Liver (tissue), 8 donors: ENCODE measurements at regions not wholly inside any gene's neighbourhood (a gene's known extent, or its start where the extent isn't known, plus 50 kb on each side); places are given as distances from the start of the nearest gene placed in this dataset.

Source experiments
- DNase-seq: peaks from one replicate; pipeline ENCODE4 v3.0.0-alpha.2; 2017; ENCODE audit warnings: low spot score
- H3K27ac ChIP-seq, 2 donors: one replicate each; pipeline ENCODE4 v1.7.0; 2013; ENCODE audit warnings: inconsistent platforms in 2 of 2, low read length in 2 of 2, control low read depth in 1 of 2, low read depth in 1 of 2, mild to moderate bottlenecking in 1 of 2
- H3K27me3 ChIP-seq, 4 donors: one replicate each; pipeline versions ENCODE4 v1.6.1 to v1.7.0; 2013; ENCODE audit warnings: low read length in 3 of 4, inconsistent platforms in 1 of 4, mild to moderate bottlenecking in 1 of 4, moderate library complexity in 1 of 4; ENCODE audit not compliant: control insufficient read depth in 4 of 4, insufficient read depth in 4 of 4
- H3K36me3 ChIP-seq, 4 donors: one replicate each; pipeline versions ENCODE4 v1.6.1 to v1.7.0; 2013; ENCODE audit warnings: low read length in 3 of 4, mild to moderate bottlenecking in 3 of 4, low read depth in 1 of 4, moderate library complexity in 1 of 4; ENCODE audit not compliant: control insufficient read depth in 4 of 4, insufficient read depth in 3 of 4
- H3K4me1 ChIP-seq, 4 donors: one replicate each; pipeline versions ENCODE4 v1.6.1 to v1.7.0; 2013; ENCODE audit warnings: low read length in 3 of 4, mild to moderate bottlenecking in 3 of 4, moderate library complexity in 1 of 4; ENCODE audit not compliant: control insufficient read depth in 4 of 4, insufficient read depth in 4 of 4
- H3K4me3 ChIP-seq, 3 donors: one replicate each; pipeline versions ENCODE4 v1.6.1 to v1.7.0; 2013; ENCODE audit warnings: low read length in 3 of 3, control low read depth in 1 of 3, low read depth in 1 of 3, mild to moderate bottlenecking in 1 of 3
- H3K9ac ChIP-seq, 2 donors: one replicate each; pipeline ENCODE4 v1.7.0; 2013; ENCODE audit warnings: low read length in 2 of 2, mild to moderate bottlenecking in 2 of 2, moderate library complexity in 2 of 2, control low read depth in 1 of 2, low read depth in 1 of 2
- H3K9me3 ChIP-seq, 4 donors: one replicate each; pipeline versions ENCODE4 v1.6.1 to v1.7.0; 2013; ENCODE audit warnings: low read length in 3 of 4; ENCODE audit not compliant: control insufficient read depth in 4 of 4
- EGR1 ChIP-seq, 2 donors: IDR thresholded peaks; 2 replicates each; pipeline ENCODE4 v1.6.1; 2016 to 2018; ENCODE audit warnings: antibody characterized with exemption in 2 of 2, low read depth in 2 of 2
- FOXA1 ChIP-seq: IDR thresholded peaks from 2 replicates; pipeline ENCODE4 v1.6.1; 2016; ENCODE audit warnings: antibody characterized with exemption
- FOXA2 ChIP-seq: IDR thresholded peaks from 2 replicates; pipeline ENCODE4 v1.6.1; 2016; ENCODE audit warnings: antibody characterized with exemption
- GABPA ChIP-seq, 2 donors: IDR thresholded peaks in 1 of 2; conservative IDR thresholded peaks in 1 of 2; 2 replicates each; pipeline ENCODE4 v1.6.1; 2016; ENCODE audit warnings: antibody characterized with exemption in 2 of 2, mild to moderate bottlenecking in 1 of 2, moderate library complexity in 1 of 2
- HNF4A ChIP-seq, 2 donors: conservative IDR thresholded peaks; 2 replicates each; pipeline ENCODE4 v1.6.1; 2016; ENCODE audit warnings: antibody characterized with exemption in 2 of 2, mild to moderate bottlenecking in 2 of 2
- HNF4G ChIP-seq: IDR thresholded peaks from 2 replicates; pipeline ENCODE4 v1.6.1; 2016; ENCODE audit warnings: antibody characterized with exemption
- JUND ChIP-seq, 2 donors: IDR thresholded peaks; 2 replicates each; pipeline ENCODE4 v1.6.1; 2016; ENCODE audit warnings: antibody characterized with exemption in 2 of 2
- NR2F2 ChIP-seq: IDR thresholded peaks from 2 replicates; pipeline ENCODE4 v1.6.1; 2016; ENCODE audit warnings: antibody characterized with exemption
- RAD21 ChIP-seq, 2 donors: IDR thresholded peaks; 2 replicates each; pipeline ENCODE4 v1.6.1; 2016; ENCODE audit warnings: antibody characterized with exemption in 2 of 2, mild to moderate bottlenecking in 2 of 2
- RXRA ChIP-seq, 2 donors: IDR thresholded peaks; 2 replicates each; pipeline ENCODE4 v1.6.1; 2017 to 2018; ENCODE audit warnings: antibody characterized with exemption in 2 of 2, mild to moderate bottlenecking in 1 of 2
- SP1 ChIP-seq: IDR thresholded peaks from 2 replicates; pipeline ENCODE4 v1.6.1; 2018; ENCODE audit warnings: antibody characterized with exemption, mild to moderate bottlenecking
- TAF1 ChIP-seq: conservative IDR thresholded peaks from 2 replicates; pipeline ENCODE4 v1.6.1; 2016; ENCODE audit warnings: antibody characterized with exemption, mild to moderate bottlenecking
- YY1 ChIP-seq: IDR thresholded peaks from 2 replicates; pipeline ENCODE4 v1.6.1; 2016; ENCODE audit warnings: antibody characterized with exemption, mild to moderate bottlenecking
- WGBS: extraction: QIAGEN DNeasy Blood & Tissue Kit; methylation state at CpG from one replicate; pipeline ENCODE4 v1.1.7; 2013; 5-methylcytosine and 5-hydroxymethylcytosine counted together
- TF ChIP-seq, protein P1 (sequence below): IDR thresholded peaks from 2 replicates; pipeline ENCODE4 v1.6.1; 2016; ENCODE audit warnings: antibody characterized with exemption
- TF ChIP-seq, protein P2 (sequence below): fragments of 150-350 bp; IDR thresholded peaks from 2 replicates; pipeline ENCODE4 v1.5.1; 2017; ENCODE audit warnings: improper control_type of control experiment, low read depth, low read length; ENCODE audit not compliant: missing input control
- TF ChIP-seq, protein P3 (sequence below): IDR thresholded peaks from 2 replicates; pipeline ENCODE4 v1.6.1; 2016; ENCODE audit warnings: antibody characterized with exemption, mild to moderate bottlenecking
- TF ChIP-seq, protein P4 (sequence below): IDR thresholded peaks from 2 replicates; pipeline ENCODE4 v1.6.1; 2016; ENCODE audit warnings: antibody characterized with exemption
- donor health status: healthy.
- donor health status: healthy.
- donor health status: healthy.
- donor health status: healthy.
- donor health status: healthy.

GRCh38 chr3:152516216-152516615 is 247.5 kb downstream of the MBNL1 start:
- H3K9me3 ChIP-seq: no peaks in the 10 kb centered on the region
- TF ChIP-seq JUND (IDR thresholded peaks at IDR 0.05) (no peak), RXRA (IDR thresholded peaks at IDR 0.05) (no peak), RAD21 (IDR thresholded peaks at IDR 0.05) (no peak), FOXA1 (no peak), GABPA (IDR thresholded peaks at IDR 0.05 in 1 of 2, conservative IDR thresholded peaks at IDR 0.05 in 1 of 2) (no peak), SP1 (no peak), EGR1 (IDR thresholded peaks at IDR 0.05; ENCODE audit: low read depth in 2 of 2) (no peak), HNF4A (conservative IDR thresholded peaks at IDR 0.05) (no peak), NR2F2 (no peak)
- TF ChIP-seq, protein P1, sequence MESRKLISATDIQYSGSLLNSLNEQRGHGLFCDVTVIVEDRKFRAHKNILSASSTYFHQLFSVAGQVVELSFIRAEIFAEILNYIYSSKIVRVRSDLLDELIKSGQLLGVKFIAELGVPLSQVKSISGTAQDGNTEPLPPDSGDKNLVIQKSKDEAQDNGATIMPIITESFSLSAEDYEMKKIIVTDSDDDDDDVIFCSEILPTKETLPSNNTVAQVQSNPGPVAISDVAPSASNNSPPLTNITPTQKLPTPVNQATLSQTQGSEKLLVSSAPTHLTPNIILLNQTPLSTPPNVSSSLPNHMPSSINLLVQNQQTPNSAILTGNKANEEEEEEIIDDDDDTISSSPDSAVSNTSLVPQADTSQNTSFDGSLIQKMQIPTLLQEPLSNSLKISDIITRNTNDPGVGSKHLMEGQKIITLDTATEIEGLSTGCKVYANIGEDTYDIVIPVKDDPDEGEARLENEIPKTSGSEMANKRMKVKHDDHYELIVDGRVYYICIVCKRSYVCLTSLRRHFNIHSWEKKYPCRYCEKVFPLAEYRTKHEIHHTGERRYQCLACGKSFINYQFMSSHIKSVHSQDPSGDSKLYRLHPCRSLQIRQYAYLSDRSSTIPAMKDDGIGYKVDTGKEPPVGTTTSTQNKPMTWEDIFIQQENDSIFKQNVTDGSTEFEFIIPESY: no peak
- TF ChIP-seq, protein P2, sequence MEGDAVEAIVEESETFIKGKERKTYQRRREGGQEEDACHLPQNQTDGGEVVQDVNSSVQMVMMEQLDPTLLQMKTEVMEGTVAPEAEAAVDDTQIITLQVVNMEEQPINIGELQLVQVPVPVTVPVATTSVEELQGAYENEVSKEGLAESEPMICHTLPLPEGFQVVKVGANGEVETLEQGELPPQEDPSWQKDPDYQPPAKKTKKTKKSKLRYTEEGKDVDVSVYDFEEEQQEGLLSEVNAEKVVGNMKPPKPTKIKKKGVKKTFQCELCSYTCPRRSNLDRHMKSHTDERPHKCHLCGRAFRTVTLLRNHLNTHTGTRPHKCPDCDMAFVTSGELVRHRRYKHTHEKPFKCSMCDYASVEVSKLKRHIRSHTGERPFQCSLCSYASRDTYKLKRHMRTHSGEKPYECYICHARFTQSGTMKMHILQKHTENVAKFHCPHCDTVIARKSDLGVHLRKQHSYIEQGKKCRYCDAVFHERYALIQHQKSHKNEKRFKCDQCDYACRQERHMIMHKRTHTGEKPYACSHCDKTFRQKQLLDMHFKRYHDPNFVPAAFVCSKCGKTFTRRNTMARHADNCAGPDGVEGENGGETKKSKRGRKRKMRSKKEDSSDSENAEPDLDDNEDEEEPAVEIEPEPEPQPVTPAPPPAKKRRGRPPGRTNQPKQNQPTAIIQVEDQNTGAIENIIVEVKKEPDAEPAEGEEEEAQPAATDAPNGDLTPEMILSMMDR: no peak
- H3K9ac ChIP-seq: no peak overlapping the region
- H3K27ac ChIP-seq: no peak overlapping the region
- H3K36me3 ChIP-seq: no peaks in the 10 kb centered on the region
- WGBS: 92% methylated on average over 3 of the region's 3 CpGs
- no peaks in the 10 kb centered on the region for H3K4me1 ChIP-seq
- no peaks in the 10 kb centered on the region for H3K27me3 ChIP-seq
- no peak overlapping the region for H3K4me3 ChIP-seq
- no peak for DNase-seq

DNA sequence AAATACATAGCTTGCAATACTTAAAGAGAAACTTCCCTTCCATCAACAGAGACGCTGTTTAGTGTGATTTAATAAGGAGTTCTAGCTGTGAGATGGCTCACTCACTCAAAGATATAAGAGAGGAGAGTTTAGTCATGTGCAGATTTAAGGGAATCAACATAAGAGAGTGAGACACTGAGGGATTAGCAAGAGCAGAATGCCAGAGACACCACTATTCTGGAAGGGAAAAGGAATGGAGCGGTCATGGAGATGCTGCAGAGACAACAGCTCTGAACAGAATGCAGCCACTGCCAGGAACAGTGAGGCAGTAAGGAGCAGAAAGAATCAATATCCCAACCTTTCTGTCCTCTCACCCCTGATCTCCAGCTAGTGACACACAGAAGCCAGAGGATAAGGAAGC is 248.8 kb downstream of the MBNL1 start:
- Histone ChIP-seq H3K9ac (no peak overlapping the region), H3K4me3 (no peak overlapping the region), H3K27ac (no peak overlapping the region), H3K36me3 (no peaks in the 10 kb centered on the region), H3K9me3 (no peaks in the 10 kb centered on the region), H3K4me1 (no peaks in the 10 kb centered on the region), H3K27me3 (no peaks in the 10 kb centered on the region)
- 81% methylated on average over 2 of the region's 2 CpGs for WGBS
- DNase-seq: no peak
- TF ChIP-seq FOXA2 (no peak), FOXA1 (no peak), HNF4G (no peak), HNF4A (conservative IDR thresholded peaks at IDR 0.05) (no peak), YY1 (no peak), NR2F2 (no peak), EGR1 (IDR thresholded peaks at IDR 0.05; ENCODE audit: low read depth in 2 of 2) (no peak), JUND (IDR thresholded peaks at IDR 0.05) (no peak), TAF1 (no peak), SP1 (no peak)
- TF ChIP-seq, protein P3, sequence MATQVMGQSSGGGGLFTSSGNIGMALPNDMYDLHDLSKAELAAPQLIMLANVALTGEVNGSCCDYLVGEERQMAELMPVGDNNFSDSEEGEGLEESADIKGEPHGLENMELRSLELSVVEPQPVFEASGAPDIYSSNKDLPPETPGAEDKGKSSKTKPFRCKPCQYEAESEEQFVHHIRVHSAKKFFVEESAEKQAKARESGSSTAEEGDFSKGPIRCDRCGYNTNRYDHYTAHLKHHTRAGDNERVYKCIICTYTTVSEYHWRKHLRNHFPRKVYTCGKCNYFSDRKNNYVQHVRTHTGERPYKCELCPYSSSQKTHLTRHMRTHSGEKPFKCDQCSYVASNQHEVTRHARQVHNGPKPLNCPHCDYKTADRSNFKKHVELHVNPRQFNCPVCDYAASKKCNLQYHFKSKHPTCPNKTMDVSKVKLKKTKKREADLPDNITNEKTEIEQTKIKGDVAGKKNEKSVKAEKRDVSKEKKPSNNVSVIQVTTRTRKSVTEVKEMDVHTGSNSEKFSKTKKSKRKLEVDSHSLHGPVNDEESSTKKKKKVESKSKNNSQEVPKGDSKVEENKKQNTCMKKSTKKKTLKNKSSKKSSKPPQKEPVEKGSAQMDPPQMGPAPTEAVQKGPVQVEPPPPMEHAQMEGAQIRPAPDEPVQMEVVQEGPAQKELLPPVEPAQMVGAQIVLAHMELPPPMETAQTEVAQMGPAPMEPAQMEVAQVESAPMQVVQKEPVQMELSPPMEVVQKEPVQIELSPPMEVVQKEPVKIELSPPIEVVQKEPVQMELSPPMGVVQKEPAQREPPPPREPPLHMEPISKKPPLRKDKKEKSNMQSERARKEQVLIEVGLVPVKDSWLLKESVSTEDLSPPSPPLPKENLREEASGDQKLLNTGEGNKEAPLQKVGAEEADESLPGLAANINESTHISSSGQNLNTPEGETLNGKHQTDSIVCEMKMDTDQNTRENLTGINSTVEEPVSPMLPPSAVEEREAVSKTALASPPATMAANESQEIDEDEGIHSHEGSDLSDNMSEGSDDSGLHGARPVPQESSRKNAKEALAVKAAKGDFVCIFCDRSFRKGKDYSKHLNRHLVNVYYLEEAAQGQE: no peak
- TF ChIP-seq, protein P4, sequence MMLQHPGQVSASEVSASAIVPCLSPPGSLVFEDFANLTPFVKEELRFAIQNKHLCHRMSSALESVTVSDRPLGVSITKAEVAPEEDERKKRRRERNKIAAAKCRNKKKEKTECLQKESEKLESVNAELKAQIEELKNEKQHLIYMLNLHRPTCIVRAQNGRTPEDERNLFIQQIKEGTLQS: no peak
- TF ChIP-seq, protein P2: no peak
- TF ChIP-seq, protein P1: no peak
